GM12891 (cell line): ENCODE measurements at regions not wholly inside any gene's neighbourhood (a gene's known extent, or its start where the extent isn't known, plus 50 kb on each side); places are given as distances from the start of the nearest gene placed in this dataset.

Source experiments
- PAX5 ChIP-seq: IDR thresholded peaks from 2 replicates; pipeline ENCODE4 v1.6.1; 2011; ENCODE audit warnings: low read length, moderate library complexity, mild to moderate bottlenecking; ENCODE audit not compliant: insufficient read depth, severe bottlenecking
- POLR2A ChIP-seq: IDR thresholded peaks from 2 replicates; pipeline ENCODE4 v1.6.1; 2011; ENCODE audit warnings: low read depth, low read length, control low read depth
- POLR2AphosphoS5 ChIP-seq: IDR thresholded peaks from 2 replicates; pipeline ENCODE4 v1.6.1; 2011; ENCODE audit warnings: low read depth, low read length, control low read depth
- POU2F2 ChIP-seq: IDR thresholded peaks from 2 replicates; pipeline ENCODE4 v1.6.1; 2011; ENCODE audit warnings: low read depth, mild to moderate bottlenecking, control low read depth, low read length, moderate library complexity
- SPI1 ChIP-seq: IDR thresholded peaks from 2 replicates; pipeline ENCODE4 v1.6.1; 2011; ENCODE audit warnings: low read depth, low read length, control low read depth
- TAF1 ChIP-seq: IDR thresholded peaks from 2 replicates; pipeline ENCODE4 v1.6.1; 2011; ENCODE audit warnings: low read depth, low read length, control low read depth

- 0 out of 2 replicates have a peak, but pooled peaks have one; percentile 15 for TF ChIP-seq TAF1
- TF ChIP-seq POLR2A: peak; percentile 54; the same call in 1 of the 2 replicates
- peak; percentile 61; the same call in 1 of the 2 replicates for TF ChIP-seq POLR2AphosphoS5
- peak; percentile 76 for TF ChIP-seq SPI1
- TF ChIP-seq POU2F2: peak; percentile 57; the same call in 1 of the 2 replicates
- no peak for TF ChIP-seq PAX5
These were observed 59.6 kb downstream of the C9orf152 start for GRCh38 chr9:110148384-110148783.
